Tibial nerve (tissue), 4 donors: ENCODE measurements at regions not wholly inside any gene's neighbourhood (a gene's known extent, or its start where the extent isn't known, plus 50 kb on each side); places are given as distances from the start of the nearest gene placed in this dataset.

Source experiments
- CTCF ChIP-seq, 5 experiments: fragments of 200-600 bp in 3 of 5; fragments of 450-650 bp in 2 of 5; sonication (generic) in 3 of 5; IDR thresholded peaks; one replicate each; pipeline ENCODE4 v1.5.1; 2016 to 2019; ENCODE audit warnings: antibody characterized with exemption in 5 of 5, mild to moderate bottlenecking in 3 of 5, moderate library complexity in 2 of 5
- EP300 ChIP-seq, 2 donors: sonication (generic); formaldehyde crosslinking; IDR thresholded peaks; one replicate each; pipeline ENCODE4 v1.6.1; 2017; ENCODE audit warnings: antibody characterized with exemption in 2 of 2, mild to moderate bottlenecking in 1 of 2

GRCh38 chr2:84170979-84171378 is 288.1 kb downstream of the SUCLG1 start:
- no peak for TF ChIP-seq CTCF (IDR thresholded peaks at IDR 0.05)
- TF ChIP-seq EP300 (IDR thresholded peaks at IDR 0.05): no peak
